Pancreas (tissue), 10 donors: ENCODE measurements at regions not wholly inside any gene's neighbourhood (a gene's known extent, or its start where the extent isn't known, plus 50 kb on each side); places are given as distances from the start of the nearest gene placed in this dataset.

Experiments used
- ATAC-seq, 4 donors: fragments of 200-7000 bp; cut with Tn5 transposase; one replicate each; pipeline versions ENCODE4 v1.8.0 to v1.9.1; 2020; ENCODE audit warnings: mild to moderate bottlenecking in 4 of 4, moderate library complexity in 4 of 4
- DNase-seq, 6 donors: peaks; one replicate each; pipeline ENCODE4 v3.0.0-alpha.2; 2020
- FAIRE-seq: peaks from 2 replicates; lab custom pipeline; 2012; peaks lifted over from hg19 to GRCh38; lab: Jason Lieb, UNC
- H3K27ac ChIP-seq, 4 donors: fragments of 200-600 bp; sonication (generic); 1 replicate in 3 of 4; 2 replicates in 1 of 4; pipeline versions ENCODE4 v1.5.0 to v1.8.0; 2020
- H3K27me3 ChIP-seq, 4 donors: fragments of 200-600 bp; one replicate each; pipeline ENCODE4 v1.8.0; 2021
- H3K36me3 ChIP-seq, 3 donors: fragments of 200-600 bp; sonication (generic) in 1 of 3; one replicate each; pipeline versions ENCODE4 v1.5.0 to v1.8.0; 2020 to 2021
- H3K4me1 ChIP-seq, 3 donors: fragments of 200-600 bp; one replicate each; pipeline ENCODE4 v1.8.0; 2021
- H3K4me3 ChIP-seq, 4 donors: fragments of 200-600 bp; sonication (generic) in 2 of 4; one replicate each; pipeline versions ENCODE4 v1.5.0 to v1.8.0; 2020 to 2021
- H3K9me3 ChIP-seq, 4 donors: fragments of 200-600 bp; one replicate each; pipeline ENCODE4 v1.8.0; 2021
- WGBS, 2 donors: extraction: QIAGEN DNeasy Blood & Tissue Kit; methylation state at CpG; one replicate each; pipeline ENCODE4 v1.1.7; 2013; 5-methylcytosine and 5-hydroxymethylcytosine counted together
- intact Hi-C, 3 donors: fragments of 100-400 bp; cut with DNase I; formaldehyde crosslinking; loops; one replicate each; pipeline versions ENCODE4 v1.11.1 to v1.14.2; 2022
- TF ChIP-seq, protein P1 (sequence below), 4 donors: fragments of 200-600 bp; sonication (generic) in 3 of 4; IDR thresholded peaks; one replicate each; pipeline versions ENCODE4 v1.5.0 to v1.8.0; 2021; ENCODE audit warnings: antibody characterized with exemption in 4 of 4
- donor health status: healthy with polysubstance abuse.
- donor health status: DM: no; HTN: no; CAD: no; lungs with moderate emphysema.
- donor health status: DM: no; HTN: no; CAD: no.
- donor health status: control.
- donor health status: control.
- donor health status: Bipolar disorder and iron deficiency.
- donor health status: DM: yes; HTN: yes; CAD: no.
- donor health status: DM: no; HTN: no; CAD: no.
- donor health status: DM: no; HTN: no; CAD: no.
- donor health status: DM: yes; HTN: yes; CAD: no.

GRCh38 chr5:30581198-30581935 is 612.1 kb upstream of the CDH6 start:
- FAIRE-seq (no peak), DNase-seq (no peak), ATAC-seq (no peak)
- H3K27ac ChIP-seq, result no peak overlapping the region
- intact Hi-C loops, result no loop called here
- WGBS, 2 donors, result 31 to 40% methylated on average over 8 of the region's 8 CpGs
- H3K4me1 ChIP-seq, result no peaks in the 10 kb centered on the region
- H3K4me3 ChIP-seq, result no peak overlapping the region
- H3K36me3 ChIP-seq, result no peaks in the 10 kb centered on the region
- TF ChIP-seq, protein P1, sequence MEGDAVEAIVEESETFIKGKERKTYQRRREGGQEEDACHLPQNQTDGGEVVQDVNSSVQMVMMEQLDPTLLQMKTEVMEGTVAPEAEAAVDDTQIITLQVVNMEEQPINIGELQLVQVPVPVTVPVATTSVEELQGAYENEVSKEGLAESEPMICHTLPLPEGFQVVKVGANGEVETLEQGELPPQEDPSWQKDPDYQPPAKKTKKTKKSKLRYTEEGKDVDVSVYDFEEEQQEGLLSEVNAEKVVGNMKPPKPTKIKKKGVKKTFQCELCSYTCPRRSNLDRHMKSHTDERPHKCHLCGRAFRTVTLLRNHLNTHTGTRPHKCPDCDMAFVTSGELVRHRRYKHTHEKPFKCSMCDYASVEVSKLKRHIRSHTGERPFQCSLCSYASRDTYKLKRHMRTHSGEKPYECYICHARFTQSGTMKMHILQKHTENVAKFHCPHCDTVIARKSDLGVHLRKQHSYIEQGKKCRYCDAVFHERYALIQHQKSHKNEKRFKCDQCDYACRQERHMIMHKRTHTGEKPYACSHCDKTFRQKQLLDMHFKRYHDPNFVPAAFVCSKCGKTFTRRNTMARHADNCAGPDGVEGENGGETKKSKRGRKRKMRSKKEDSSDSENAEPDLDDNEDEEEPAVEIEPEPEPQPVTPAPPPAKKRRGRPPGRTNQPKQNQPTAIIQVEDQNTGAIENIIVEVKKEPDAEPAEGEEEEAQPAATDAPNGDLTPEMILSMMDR (IDR thresholded peaks at IDR 0.05), result no peak
- no peaks in the 10 kb centered on the region for H3K9me3 ChIP-seq
- H3K27me3 ChIP-seq, result no peaks in the 10 kb centered on the region

- intact Hi-C loops, result no loop called here
- Histone ChIP-seq H3K9me3 (no peaks in the 10 kb centered on the region), H3K27me3 (no peaks in the 10 kb centered on the region), H3K4me1 (no peaks in the 10 kb centered on the region), H3K27ac (no peak overlapping the region), H3K36me3 (no peaks in the 10 kb centered on the region), H3K4me3 (no peak overlapping the region)
- no peak for DNase-seq
- no peak for ATAC-seq
- no peak for FAIRE-seq
- TF ChIP-seq, protein P1 (IDR thresholded peaks at IDR 0.05), result no peak
- 55 to 74% methylated on average over 1 of the region's 1 CpG for WGBS, 2 donors
Observed at GRCh38 chr5:30574761-30575160, 618.7 kb upstream of the CDH6 start.

GRCh38 chr5:30572279-30572678 is 621.2 kb upstream of the CDH6 start:
- peak in 1 of 6 donors; percentile 9 for DNase-seq
- Histone ChIP-seq H3K4me3 (no peak overlapping the region), H3K27me3 (no peaks in the 10 kb centered on the region), H3K9me3 (no peaks in the 10 kb centered on the region), H3K36me3 (no peaks in the 10 kb centered on the region), H3K27ac (no peak overlapping the region), H3K4me1 (no peaks in the 10 kb centered on the region)
- WGBS, 2 donors, result 14 to 15% methylated on average over 1 of the region's 1 CpG
- no peak for ATAC-seq
- intact Hi-C loops, result no loop called here
- FAIRE-seq, result no peak
- TF ChIP-seq, protein P1 (IDR thresholded peaks at IDR 0.05), result no peak

- no peak for DNase-seq
Observed at GRCh38 chr5:30561771-30562170, 631.7 kb upstream of the CDH6 start.

GRCh38 chr5:30551618-30552017 is 641.9 kb upstream of the CDH6 start:
- DNase-seq (no peak), ATAC-seq (no peak), FAIRE-seq (no peak)
- H3K36me3 ChIP-seq, result no peaks in the 10 kb centered on the region
- TF ChIP-seq, protein P1 (IDR thresholded peaks at IDR 0.05), result no peak
- no peak overlapping the region for H3K4me3 ChIP-seq
- H3K4me1 ChIP-seq, result no peaks in the 10 kb centered on the region
- no peak overlapping the region for H3K27ac ChIP-seq
- 50 to 63% methylated on average over 4 of the region's 4 CpGs for WGBS, 2 donors
- intact Hi-C loops, result no loop called here
- H3K9me3 ChIP-seq, result no peaks in the 10 kb centered on the region
- no peaks in the 10 kb centered on the region for H3K27me3 ChIP-seq

More at GRCh38 chr5:30561771-30562170, 631.7 kb upstream of the CDH6 start:
- TF ChIP-seq, protein P1 (IDR thresholded peaks at IDR 0.05), result no peak
- ATAC-seq (no peak), FAIRE-seq (no peak)
- Histone ChIP-seq H3K36me3 (no peaks in the 10 kb centered on the region), H3K27me3 (no peaks in the 10 kb centered on the region), H3K9me3 (no peaks in the 10 kb centered on the region), H3K4me1 (no peaks in the 10 kb centered on the region), H3K4me3 (no peak overlapping the region), H3K27ac (no peak overlapping the region)
- intact Hi-C loops, result no loop called here
- WGBS, 2 donors, result 31 to 51% methylated on average over 2 of the region's 2 CpGs
